ENCODE measurements at regions not wholly inside any gene's neighbourhood (a gene's known extent, or its start where the extent isn't known, plus 50 kb on each side); places are given as distances from the start of the nearest gene placed in this dataset.
A peak's percentile ranks its signal among the peaks of the same experiment; 100 is the strongest.

- peak; percentile 76 for DNase-seq (ENCODE audit: low read depth in 3 of 3, low spot score in 2 of 3)
These were observed 132.7 kb upstream of the TNC start for GRCh38 chr9:115250621-115251032.

- DNase-seq (ENCODE audit: low read depth in 3 of 3, low spot score in 2 of 3) = peak in 2 of 3 donors; percentile 63 to 68
These were observed 136.6 kb upstream of the TNC start for GRCh38 chr9:115254287-115255180.

GRCh38 chr9:115261656-115262081, 143.7 kb upstream of the TNC start:
- DNase-seq (ENCODE audit: low read depth in 3 of 3, low spot score in 2 of 3) = no peak

- no peak for DNase-seq (ENCODE audit: low read depth in 3 of 3, low spot score in 2 of 3)
These were observed 144.5 kb upstream of the TNC start for GRCh38 chr9:115262477-115262876.

GRCh38 chr9:115262952-115263351, 145.0 kb upstream of the TNC start:
- DNase-seq (ENCODE audit: low read depth in 3 of 3, low spot score in 2 of 3) = no peak

- DNase-seq (ENCODE audit: low read depth in 3 of 3, low spot score in 2 of 3) = no peak
These were observed 145.6 kb upstream of the TNC start for GRCh38 chr9:115263371-115264075.

- no peak for DNase-seq (ENCODE audit: low read depth in 3 of 3, low spot score in 2 of 3)
These were observed 146.4 kb upstream of the TNC start for GRCh38 chr9:115264313-115264712.

GRCh38 chr9:115267790-115268189, 149.8 kb upstream of the TNC start:
- DNase-seq (ENCODE audit: low read depth in 3 of 3, low spot score in 2 of 3) = no peak

- no peak for DNase-seq (ENCODE audit: low read depth in 3 of 3, low spot score in 2 of 3)
These were observed 157.8 kb upstream of the TNC start for GRCh38 chr9:115275753-115276152.

GRCh38 chr9:115276621-115277020, 158.7 kb upstream of the TNC start:
- DNase-seq (ENCODE audit: low read depth in 3 of 3, low spot score in 2 of 3) = no peak

- DNase-seq (ENCODE audit: low read depth in 3 of 3, low spot score in 2 of 3) = no peak
These were observed 159.3 kb upstream of the TNC start for GRCh38 chr9:115277301-115277700.

GRCh38 chr9:115278326-115279035, 160.5 kb upstream of the TNC start:
- no peak for DNase-seq (ENCODE audit: low read depth in 3 of 3, low spot score in 2 of 3)

GRCh38 chr9:115283395-115283794, 165.4 kb upstream of the TNC start:
- no peak for DNase-seq (ENCODE audit: low read depth in 3 of 3, low spot score in 2 of 3)

GRCh38 chr9:115285836-115286235, 167.9 kb upstream of the TNC start:
- no peak for DNase-seq (ENCODE audit: low read depth in 3 of 3, low spot score in 2 of 3)

GRCh38 chr9:115286411-115286810, 168.5 kb upstream of the TNC start:
- DNase-seq (ENCODE audit: low read depth in 3 of 3, low spot score in 2 of 3) = no peak

- no peak for DNase-seq (ENCODE audit: low read depth in 3 of 3, low spot score in 2 of 3)
These were observed 171.8 kb upstream of the TNC start for GRCh38 chr9:115289757-115290208.

GRCh38 chr9:115291841-115292240, 173.9 kb upstream of the TNC start:
- DNase-seq (ENCODE audit: low read depth in 3 of 3, low spot score in 2 of 3) = no peak

- DNase-seq (ENCODE audit: low read depth in 3 of 3, low spot score in 2 of 3) = no peak
These were observed 174.8 kb upstream of the TNC start for GRCh38 chr9:115292584-115293279.

- DNase-seq (ENCODE audit: low read depth in 3 of 3, low spot score in 2 of 3) = no peak
These were observed 177.8 kb upstream of the TNC start for GRCh38 chr9:115295734-115296133.

- no peak for DNase-seq (ENCODE audit: low read depth in 3 of 3, low spot score in 2 of 3)
These were observed 179.0 kb upstream of the TNC start for GRCh38 chr9:115296831-115297565.
